ENCODE measurements at regions not wholly inside any gene's neighbourhood (a gene's known extent, or its start where the extent isn't known, plus 50 kb on each side); places are given as distances from the start of the nearest gene placed in this dataset.
"Not testable (repeated sequence)": the region's sequence is repeated elsewhere in the genome, so short reads cannot be mapped to it uniquely, and the experiment has no call there.

DNA sequence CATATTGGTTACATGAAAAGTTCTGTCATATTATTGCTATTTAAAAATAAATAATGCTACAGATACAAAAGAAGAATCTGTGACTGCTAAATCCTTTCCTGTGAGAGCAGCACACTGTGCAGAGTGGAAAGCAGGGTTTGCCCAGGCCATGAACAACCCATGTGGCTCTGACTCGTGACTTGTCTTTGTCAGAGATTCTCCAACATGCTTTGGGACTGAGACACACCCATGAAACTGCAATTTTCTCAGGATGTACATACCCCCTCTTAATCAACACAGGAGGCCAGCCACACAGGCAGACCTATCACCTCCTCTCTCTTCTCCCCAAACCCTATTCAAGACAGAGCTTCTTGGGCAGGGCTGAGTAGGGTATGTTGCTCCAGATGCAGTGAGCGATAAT lies 96.8 kb upstream of the NTF3 start:
- no peak for DNase-seq (ENCODE audit: low spot score)
- ChIA-PET POLR2A (ENCODE audit: low non-redundant PET) (no interaction called here), CTCF (no interaction called here)
- no peak overlapping the region for H3K27ac ChIP-seq
- TF ChIP-seq, protein P1, sequence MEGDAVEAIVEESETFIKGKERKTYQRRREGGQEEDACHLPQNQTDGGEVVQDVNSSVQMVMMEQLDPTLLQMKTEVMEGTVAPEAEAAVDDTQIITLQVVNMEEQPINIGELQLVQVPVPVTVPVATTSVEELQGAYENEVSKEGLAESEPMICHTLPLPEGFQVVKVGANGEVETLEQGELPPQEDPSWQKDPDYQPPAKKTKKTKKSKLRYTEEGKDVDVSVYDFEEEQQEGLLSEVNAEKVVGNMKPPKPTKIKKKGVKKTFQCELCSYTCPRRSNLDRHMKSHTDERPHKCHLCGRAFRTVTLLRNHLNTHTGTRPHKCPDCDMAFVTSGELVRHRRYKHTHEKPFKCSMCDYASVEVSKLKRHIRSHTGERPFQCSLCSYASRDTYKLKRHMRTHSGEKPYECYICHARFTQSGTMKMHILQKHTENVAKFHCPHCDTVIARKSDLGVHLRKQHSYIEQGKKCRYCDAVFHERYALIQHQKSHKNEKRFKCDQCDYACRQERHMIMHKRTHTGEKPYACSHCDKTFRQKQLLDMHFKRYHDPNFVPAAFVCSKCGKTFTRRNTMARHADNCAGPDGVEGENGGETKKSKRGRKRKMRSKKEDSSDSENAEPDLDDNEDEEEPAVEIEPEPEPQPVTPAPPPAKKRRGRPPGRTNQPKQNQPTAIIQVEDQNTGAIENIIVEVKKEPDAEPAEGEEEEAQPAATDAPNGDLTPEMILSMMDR (conservative IDR thresholded peaks at IDR 0.05; ENCODE audit: low read depth): no peak

DNA sequence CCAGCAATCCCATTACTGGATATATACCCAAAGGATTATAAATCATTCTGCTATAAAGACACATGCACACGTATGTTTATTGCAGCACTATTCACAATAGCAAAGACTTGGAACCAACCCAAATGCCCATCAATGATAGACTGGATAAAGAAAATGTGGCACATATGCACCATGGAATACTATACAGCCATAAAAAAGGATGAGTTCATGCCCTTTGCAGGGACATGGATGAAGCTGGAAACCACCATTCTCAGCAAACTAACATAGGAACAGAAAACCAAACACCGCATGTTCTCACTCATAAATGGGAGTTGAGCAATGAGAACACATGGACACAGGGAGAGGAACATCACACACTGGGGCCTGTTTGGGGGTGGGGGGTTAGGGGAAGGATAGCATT lies 90.8 kb upstream of the NTF3 start:
- DNase-seq (ENCODE audit: low spot score); POLR2A ChIA-PET (ENCODE audit: low non-redundant PET); CTCF ChIA-PET; H3K27ac ChIP-seq: not testable (repeated sequence)

DNA sequence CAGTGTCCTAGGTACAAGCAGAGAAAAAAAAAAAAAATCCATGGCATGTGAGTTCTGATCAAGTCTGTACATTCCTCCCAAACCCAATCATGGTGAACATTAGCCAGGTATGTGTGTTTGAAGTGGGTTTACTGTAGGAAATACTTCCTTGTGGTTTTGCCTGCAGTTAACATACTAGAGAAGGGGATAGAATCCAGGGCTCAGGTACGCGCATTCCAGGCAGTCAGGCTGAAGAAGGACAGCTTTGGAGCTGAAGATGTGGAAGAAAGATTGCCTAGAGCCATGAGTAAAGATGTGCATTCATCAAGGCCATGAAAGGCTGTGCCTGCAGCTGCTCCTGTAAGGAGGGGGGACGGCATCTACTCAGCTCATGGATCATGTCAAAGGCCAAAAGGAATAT lies 88.2 kb upstream of the NTF3 start:
- ChIA-PET POLR2A (ENCODE audit: low non-redundant PET) (no interaction called here), CTCF (interaction anchor here (0.6 kb wide), 1 partner anchor 585 kb away, joined by 3 read pairs; no protein-coding TSS in a partner anchor)
- TF ChIP-seq, protein P1 (conservative IDR thresholded peaks at IDR 0.05; ENCODE audit: low read depth): no peak
- no peak for DNase-seq (ENCODE audit: low spot score)
- H3K27ac ChIP-seq: no peak overlapping the region

DNA sequence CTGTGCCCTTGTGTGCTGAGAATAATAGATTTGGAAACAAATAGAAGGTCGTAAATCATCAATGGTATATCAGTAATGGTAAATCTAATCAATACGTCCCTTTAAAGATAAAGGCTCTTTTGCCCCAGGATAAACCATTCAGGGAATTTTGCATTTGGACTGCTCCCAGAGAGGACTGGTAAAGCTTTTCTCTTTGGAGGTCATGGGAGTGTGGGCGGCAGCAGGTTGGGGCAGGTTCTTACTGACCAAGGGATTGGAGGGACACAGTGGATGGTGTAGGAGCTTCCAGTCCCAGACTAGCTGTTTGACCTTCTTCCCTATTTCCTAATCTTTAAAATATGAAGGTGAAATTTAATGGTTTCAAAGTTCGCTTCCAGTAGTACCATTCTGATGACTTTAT lies 87.8 kb upstream of the NTF3 start:
- ChIA-PET CTCF (no interaction called here), POLR2A (ENCODE audit: low non-redundant PET) (no interaction called here)
- TF ChIP-seq, protein P1 (conservative IDR thresholded peaks at IDR 0.05; ENCODE audit: low read depth): no peak
- no peak overlapping the region for H3K27ac ChIP-seq
- DNase-seq (ENCODE audit: low spot score): no peak

DNA sequence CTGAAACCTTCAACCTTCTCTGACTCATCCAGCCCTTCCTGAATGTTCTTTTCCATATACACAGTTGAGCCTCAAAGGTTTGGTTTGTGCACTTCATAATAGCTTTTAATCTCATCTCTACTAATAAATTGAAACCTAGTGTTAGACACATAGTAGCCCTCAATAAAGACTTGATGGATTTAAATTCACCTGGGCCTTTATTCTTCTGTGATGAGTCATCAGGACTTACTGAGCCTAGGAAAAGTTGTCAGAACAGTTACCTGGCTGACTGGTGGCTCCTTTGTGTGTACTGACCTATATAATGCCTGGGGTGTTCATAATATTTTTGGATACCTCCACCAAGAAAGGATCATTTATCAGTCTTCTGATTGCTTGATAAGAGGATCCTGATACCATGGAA lies 86.4 kb upstream of the NTF3 start:
- DNase-seq (ENCODE audit: low spot score): no peak
- TF ChIP-seq, protein P1 (conservative IDR thresholded peaks at IDR 0.05; ENCODE audit: low read depth): no peak
- H3K27ac ChIP-seq: no peak overlapping the region
- ChIA-PET POLR2A (ENCODE audit: low non-redundant PET) (no interaction called here), CTCF (no interaction called here)

DNA sequence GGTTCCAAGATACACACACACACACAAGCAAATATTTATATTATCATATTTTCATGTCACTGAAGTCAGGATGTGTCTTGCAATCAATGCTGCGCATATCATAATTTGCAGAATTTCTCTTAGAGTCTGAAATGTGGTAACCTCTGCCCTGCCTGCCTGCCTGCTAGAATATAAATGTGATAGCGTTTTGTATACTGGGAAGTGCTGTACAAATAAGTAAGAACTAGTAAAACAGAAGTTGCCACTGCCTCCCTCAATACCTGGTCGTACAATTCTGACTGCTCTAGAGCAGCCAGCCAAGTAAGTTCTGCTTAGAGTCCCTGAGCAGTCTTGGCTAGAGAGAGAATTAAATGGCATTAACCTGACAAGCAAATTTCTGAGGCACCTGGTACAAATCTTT lies 83.9 kb upstream of the NTF3 start:
- TF ChIP-seq, protein P1 (conservative IDR thresholded peaks at IDR 0.05; ENCODE audit: low read depth): no peak
- no peak overlapping the region for H3K27ac ChIP-seq
- no peak for DNase-seq (ENCODE audit: low spot score)
- POLR2A ChIA-PET (ENCODE audit: low non-redundant PET): no interaction called here
- CTCF ChIA-PET: no interaction called here

DNA sequence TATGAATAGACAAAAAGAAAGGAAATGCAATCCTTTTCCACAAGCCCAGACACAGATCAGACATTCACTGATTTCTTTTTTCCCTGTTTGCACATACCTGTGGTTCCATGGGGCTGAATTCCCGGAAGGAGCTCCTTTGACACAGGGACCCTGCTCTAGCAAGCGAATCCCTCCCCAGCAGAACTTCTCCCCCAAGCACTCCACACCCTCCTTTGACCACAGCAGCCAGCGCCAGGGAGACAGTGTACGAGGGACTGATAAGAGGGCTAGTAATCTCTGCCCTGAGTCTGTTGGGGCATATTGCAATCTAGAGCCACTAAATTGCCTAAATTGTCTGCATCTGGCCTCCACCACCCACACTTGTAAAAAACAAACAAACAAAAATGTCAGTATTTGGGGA lies 83.4 kb upstream of the NTF3 start:
- TF ChIP-seq, protein P1 (conservative IDR thresholded peaks at IDR 0.05; ENCODE audit: low read depth): no peak
- ChIA-PET CTCF (no interaction called here), POLR2A (ENCODE audit: low non-redundant PET) (no interaction called here)
- H3K27ac ChIP-seq: no peak overlapping the region
- no peak for DNase-seq (ENCODE audit: low spot score)
